Limb (tissue), 2 donors: ENCODE measurements at regions not wholly inside any gene's neighbourhood (a gene's known extent, or its start where the extent isn't known, plus 50 kb on each side); places are given as distances from the start of the nearest gene placed in this dataset.
A peak's percentile ranks its signal among the peaks of the same experiment; 100 is the strongest.
"Not testable (repeated sequence)": the region's sequence is repeated elsewhere in the genome, so short reads cannot be mapped to it uniquely, and the experiment has no call there.

Source experiments
- DNase-seq, 2 donors: peaks; one replicate each; pipeline ENCODE4 v3.0.0-alpha.2; 2016; ENCODE audit errors: extremely low spot score in 2 of 2

- no peak for DNase-seq
Measured at GRCh38 chr5:117547192-117547591, 972.6 kb upstream of the SEMA6A start.

GRCh38 chr5:117539692-117540091 lies 965.1 kb upstream of the SEMA6A start:
- DNase-seq, result no peak

DNA sequence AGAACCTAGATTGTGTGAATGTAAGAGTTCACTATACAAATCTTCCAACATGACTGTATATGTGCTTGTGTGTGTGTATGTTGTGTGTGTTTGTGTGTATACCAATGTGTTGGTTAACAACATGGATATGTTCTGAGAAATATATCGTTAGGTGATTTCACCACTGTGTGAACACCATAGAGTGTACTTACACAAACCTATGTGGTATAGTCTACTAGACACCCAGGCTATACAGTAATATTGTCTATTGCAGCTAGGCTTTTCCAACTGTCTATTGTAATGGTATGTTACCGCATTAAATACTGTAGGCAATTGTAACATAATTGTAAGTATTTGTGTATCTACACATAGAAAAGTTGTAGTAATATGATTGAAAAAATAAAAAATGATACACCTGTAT lies 959.2 kb upstream of the SEMA6A start:
- DNase-seq, result no peak

GRCh38 chr5:117533051-117533670 lies 958.5 kb upstream of the SEMA6A start:
- not testable (repeated sequence) for DNase-seq

DNA sequence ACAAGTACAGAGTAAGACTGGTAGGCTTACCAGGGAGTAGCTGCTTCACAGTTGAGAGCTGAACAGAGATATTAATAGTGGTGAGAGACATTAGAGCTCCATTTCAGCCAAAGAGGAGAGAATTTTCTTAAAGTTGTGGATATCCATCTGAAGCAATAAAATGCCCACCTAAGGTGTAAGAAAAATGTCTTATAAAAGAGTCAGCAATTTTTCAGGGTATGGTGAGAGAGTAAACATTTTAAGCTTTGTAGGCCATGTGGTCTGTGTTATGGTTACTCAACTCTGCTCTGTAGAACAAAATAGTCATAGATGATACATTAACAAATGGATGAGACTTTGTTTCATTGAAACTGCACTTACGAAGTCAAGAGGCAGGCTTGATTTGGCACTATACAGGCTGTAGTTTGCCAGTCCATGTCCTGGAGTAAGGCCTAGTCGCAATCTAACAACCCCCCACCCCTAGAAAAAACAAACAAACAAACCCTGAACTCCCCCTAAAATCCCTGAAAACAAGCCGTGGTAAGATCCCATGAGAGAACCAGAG lies 945.4 kb upstream of the SEMA6A start:
- DNase-seq, result no peak

DNA sequence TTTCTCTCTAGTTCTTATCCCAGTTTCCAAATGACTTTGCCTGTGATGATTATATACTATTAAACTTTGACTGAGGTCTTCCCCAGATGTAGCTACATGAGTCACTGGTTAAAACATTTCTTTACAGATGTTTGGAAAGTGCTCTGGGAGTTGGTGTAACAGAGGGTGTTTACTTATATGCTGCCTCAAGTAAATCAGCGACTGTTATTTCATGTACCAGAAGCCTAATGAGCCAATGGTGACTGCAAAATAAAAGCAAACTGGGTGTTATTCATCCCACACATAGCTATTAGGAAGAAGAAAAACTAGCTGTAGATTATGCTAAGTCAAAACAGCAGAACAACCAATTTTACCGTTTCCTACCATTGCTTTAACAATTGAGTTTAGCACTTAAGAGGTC lies 929.7 kb upstream of the SEMA6A start:
- peak in 1 of 2 donors; percentile 45 for DNase-seq

DNA sequence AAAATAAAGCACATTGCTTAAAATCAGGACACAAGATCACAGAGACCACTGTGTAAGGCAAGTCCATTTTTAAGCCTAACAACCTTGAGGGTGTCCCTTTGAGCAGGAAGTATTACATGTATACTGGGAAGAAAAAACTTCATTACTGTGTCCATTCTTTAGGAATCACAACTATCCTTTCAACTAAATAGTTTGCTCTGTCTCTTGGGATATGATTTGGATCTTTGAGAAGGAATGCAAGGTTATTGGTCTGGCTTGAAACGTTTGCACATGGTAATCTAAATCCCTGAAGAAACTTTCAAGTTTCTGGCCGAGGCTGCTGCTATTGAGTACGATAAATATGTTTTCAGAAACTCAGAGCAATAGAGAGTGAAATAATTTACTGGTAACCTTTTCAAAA lies 923.0 kb upstream of the SEMA6A start:
- peak in 1 of 2 donors; percentile 66 for DNase-seq

GRCh38 chr5:117496801-117497200 lies 922.2 kb upstream of the SEMA6A start:
- DNase-seq, result peak in 1 of 2 donors; percentile 47

DNA sequence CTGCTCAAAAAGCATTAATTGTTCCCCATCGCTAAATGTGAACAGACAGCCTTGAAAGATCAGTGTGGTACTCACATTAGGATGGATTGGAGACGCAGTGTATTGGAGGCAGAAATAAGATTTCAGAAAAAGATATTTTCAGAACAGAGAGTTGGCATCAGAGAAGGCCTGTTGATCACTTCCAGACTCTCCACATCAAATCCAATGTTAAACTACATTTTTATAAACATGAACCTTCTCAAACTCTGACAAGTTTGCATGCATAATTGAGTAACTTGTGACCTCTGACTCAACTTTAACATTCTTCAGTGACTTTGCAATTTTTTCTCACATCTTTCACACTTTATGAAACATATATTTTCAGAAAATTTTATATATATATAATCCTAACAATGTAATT lies 919.6 kb upstream of the SEMA6A start:
- no peak for DNase-seq

DNA sequence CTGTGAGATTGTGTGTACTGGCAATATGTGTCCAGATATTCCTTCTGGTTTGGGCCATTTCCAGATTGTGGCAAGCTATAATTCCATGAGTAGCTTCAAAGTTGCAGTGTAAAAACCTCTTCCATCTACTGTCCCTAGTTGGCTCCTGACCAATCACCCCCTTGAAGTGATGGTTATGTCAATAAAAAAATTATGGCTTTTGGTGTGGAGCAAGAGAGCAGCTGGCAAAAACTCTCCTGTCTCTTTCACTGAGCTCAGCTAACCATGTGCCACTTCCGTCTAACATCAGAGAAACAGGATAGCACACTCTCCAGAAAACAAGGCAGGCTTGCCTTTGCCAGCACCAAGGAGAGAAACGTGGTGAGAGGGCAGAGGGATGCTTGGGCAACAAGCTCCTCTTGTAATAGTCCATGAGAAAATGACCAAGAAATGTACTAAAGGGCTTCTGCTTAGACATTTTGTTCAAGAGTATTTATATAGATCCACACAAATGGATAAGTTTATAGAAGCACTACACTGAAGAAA lies 914.4 kb upstream of the SEMA6A start:
- no peak for DNase-seq

DNA sequence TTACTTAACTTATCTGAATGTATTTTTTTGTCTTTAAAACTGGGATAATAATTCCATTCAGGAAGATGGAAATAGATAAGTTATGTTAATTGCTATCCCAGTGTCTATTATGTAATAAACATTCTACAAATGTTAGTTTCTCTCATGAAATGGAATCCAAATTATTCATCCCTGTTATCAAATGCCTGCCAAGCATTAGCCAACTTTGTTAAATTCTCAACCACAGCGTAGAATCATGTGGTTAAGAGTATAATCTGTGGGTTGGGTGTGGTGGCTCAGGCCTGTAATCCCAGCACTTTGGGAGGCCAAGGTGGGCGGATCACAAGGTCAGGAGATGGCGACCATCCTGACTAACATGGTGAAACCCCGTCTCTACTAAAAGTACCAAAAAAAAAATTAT lies 912.9 kb upstream of the SEMA6A start:
- no peak for DNase-seq

- no peak for DNase-seq
Measured at GRCh38 chr5:117486879-117487391, 912.3 kb upstream of the SEMA6A start.

GRCh38 chr5:117486261-117486660 lies 911.6 kb upstream of the SEMA6A start:
- no peak for DNase-seq

DNA sequence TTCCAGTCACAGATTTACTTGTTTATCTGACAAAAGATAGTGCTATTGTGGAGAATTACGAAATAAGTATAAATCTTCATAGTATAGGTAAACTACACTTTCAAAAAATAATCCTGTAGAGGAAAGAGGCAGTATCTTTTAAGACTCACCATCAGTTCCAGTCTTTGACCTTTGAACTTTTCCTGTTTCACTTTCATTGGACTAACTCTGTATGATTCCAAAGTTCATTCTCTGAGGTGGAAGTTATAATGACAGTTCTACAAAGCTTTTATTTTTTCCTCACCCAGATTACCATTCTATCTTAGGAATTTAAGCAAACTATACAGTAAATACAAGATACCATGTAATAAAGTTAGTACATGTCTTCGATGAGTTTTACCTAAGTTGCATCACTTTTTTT lies 901.3 kb upstream of the SEMA6A start:
- no peak for DNase-seq

GRCh38 chr5:117473165-117473564 lies 898.5 kb upstream of the SEMA6A start:
- no peak for DNase-seq

DNA sequence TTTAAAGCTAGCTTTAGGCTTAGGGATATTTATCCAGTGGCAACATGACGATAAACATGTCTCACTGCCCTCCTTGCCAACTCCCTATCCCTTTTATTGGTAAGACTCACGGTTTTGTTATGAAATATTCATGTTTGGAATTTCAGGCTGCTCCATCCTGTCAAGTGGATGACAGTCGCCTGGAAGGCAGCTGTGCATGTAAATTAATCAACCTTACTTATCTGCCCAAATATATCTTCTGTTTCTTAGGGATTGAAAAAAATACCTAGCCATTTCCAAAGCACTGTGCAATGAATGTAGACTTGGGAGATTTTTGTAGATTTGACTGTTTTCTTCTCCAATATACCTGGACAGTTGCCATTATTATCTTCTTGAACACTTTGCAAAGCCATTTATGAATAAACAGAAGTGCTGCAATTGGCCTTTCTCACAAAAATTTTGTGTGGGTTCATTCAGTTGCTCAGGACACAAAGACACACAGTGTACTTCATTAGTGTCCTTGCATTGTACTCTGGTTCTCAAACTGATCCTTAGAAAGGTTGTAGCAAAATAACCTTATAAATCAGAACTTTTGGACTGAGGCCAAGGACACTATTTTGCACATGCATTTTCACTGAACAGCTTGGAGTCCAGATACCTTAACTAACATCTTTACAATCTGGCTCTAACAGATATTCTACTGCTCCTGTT lies 889.4 kb upstream of the SEMA6A start:
- DNase-seq, result peak in 1 of 2 donors; percentile 62

GRCh38 chr5:117461966-117462365 lies 887.3 kb upstream of the SEMA6A start:
- no peak for DNase-seq

DNA sequence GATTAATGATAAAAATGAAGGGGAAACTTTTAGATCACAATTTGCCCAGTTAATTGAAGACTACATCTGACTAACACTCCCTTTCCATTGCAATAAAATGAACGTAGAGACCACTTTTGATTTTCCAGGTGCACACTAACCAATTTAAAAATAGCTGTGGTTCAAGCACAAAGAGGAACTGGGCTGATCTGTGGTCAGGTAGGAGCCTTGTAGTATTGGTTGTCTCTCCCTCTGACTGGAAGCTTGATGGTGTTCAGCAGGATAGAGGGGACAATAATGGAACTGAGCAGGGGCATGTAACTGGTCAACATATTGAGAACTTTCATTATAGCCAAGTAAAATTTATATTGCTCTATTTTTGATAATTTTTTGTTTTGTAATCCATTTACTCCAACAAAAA lies 886.8 kb upstream of the SEMA6A start:
- DNase-seq, result no peak

- DNase-seq, result no peak
Measured at GRCh38 chr5:117457656-117458055, 883.0 kb upstream of the SEMA6A start.

- peak in 1 of 2 donors; percentile 45 for DNase-seq
Measured at GRCh38 chr5:117456866-117457470, 882.3 kb upstream of the SEMA6A start.

DNA sequence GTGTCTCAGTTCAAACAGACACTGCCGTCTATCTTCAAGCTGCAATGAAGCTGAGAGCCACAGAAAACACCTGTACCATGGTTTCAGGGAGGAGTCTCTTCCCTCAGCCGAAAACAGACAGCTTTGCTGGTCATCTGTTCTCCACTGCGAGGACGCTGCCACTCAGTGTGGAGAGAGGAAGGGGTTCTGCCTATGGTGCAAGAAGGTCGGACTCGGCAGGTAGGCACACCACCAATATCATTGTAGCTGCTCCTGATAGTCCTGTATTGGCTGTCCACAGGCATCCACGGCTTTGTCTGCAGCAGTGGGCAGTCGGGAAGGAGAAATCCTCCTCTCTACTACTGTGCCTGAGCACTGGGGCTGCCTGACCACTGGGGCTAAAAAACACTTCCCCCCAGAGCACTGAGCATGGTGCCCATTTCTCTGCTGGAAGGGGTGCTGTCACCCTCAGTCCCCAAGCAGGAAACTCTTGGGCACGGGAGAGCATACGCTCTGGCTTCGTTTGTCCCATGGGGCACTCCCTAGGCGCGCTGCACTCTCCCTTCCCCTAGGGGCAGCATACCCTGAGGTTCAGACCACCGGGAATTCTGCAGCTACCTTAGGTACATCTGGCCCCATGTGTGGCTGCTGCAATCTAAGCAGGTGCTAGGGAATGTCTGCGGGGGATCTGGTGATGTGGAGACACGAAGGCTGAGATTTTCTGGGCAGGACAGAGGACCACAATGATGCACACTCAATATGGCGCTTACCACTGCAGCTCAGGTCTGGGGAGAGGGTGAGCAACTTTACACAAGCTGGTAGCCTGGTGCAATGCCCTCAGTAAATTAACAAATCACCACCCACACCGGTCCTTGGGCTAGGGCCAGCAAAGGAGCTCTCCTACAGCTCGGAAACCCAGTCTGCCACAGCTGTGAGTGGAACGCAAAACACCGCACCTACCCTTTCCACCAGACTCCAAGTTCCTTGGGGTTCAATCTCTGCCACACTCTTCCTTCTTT lies 880.9 kb upstream of the SEMA6A start:
- DNase-seq, result peak in 1 of 2 donors; percentile 33
